ENCODE measurements at regions not wholly inside any gene's neighbourhood (a gene's known extent, or its start where the extent isn't known, plus 50 kb on each side); places are given as distances from the start of the nearest gene placed in this dataset.

GRCh38 chr10:76733441-76733936, 904.1 kb downstream of the KCNMA1 start:
- no peak for DNase-seq

GRCh38 chr10:76732306-76732705, 905.3 kb downstream of the KCNMA1 start:
- no peak for DNase-seq

- no peak for DNase-seq
These were observed 907.6 kb downstream of the KCNMA1 start for GRCh38 chr10:76729841-76730487.

GRCh38 chr10:76729346-76729745, 908.3 kb downstream of the KCNMA1 start:
- DNase-seq: no peak

- DNase-seq: no peak
These were observed 910.6 kb downstream of the KCNMA1 start for GRCh38 chr10:76727038-76727437.

GRCh38 chr10:76723844-76724243, 913.8 kb downstream of the KCNMA1 start:
- no peak for DNase-seq

GRCh38 chr10:76721891-76722505, 915.6 kb downstream of the KCNMA1 start:
- DNase-seq: no peak

- no peak for DNase-seq
These were observed 918.6 kb downstream of the KCNMA1 start for GRCh38 chr10:76719006-76719405.

- DNase-seq: peak; percentile 56
These were observed 920.5 kb downstream of the KCNMA1 start for GRCh38 chr10:76717141-76717540.

GRCh38 chr10:76711222-76711997, 926.2 kb downstream of the KCNMA1 start:
- no peak for DNase-seq

GRCh38 chr10:76700241-76700640, 937.4 kb downstream of the KCNMA1 start:
- no peak for DNase-seq

- no peak for DNase-seq
These were observed 939.7 kb downstream of the KCNMA1 start for GRCh38 chr10:76697923-76698322.

- DNase-seq: no peak
These were observed 942.5 kb downstream of the KCNMA1 start for GRCh38 chr10:76695069-76695468.

- DNase-seq: no peak
These were observed 951.4 kb downstream of the KCNMA1 start for GRCh38 chr10:76686201-76686600.

GRCh38 chr10:76684968-76685367, 952.6 kb downstream of the KCNMA1 start:
- DNase-seq: no peak

GRCh38 chr10:76681153-76681552, 956.5 kb downstream of the KCNMA1 start:
- no peak for DNase-seq

- DNase-seq: no peak
These were observed 958.6 kb downstream of the KCNMA1 start for GRCh38 chr10:76679030-76679429.

GRCh38 chr10:76675951-76676587, 961.5 kb downstream of the KCNMA1 start:
- peak; percentile 20 for DNase-seq

GRCh38 chr10:76675561-76675950, 962.1 kb downstream of the KCNMA1 start:
- no peak for DNase-seq

GRCh38 chr10:76667408-76668370, 969.9 kb downstream of the KCNMA1 start:
- no peak for DNase-seq

GRCh38 chr10:76666891-76667290, 970.7 kb downstream of the KCNMA1 start:
- no peak for DNase-seq

- no peak for DNase-seq
These were observed 972.6 kb downstream of the KCNMA1 start for GRCh38 chr10:76665029-76665428.
